Ishikawa (cell line): ENCODE measurements at regions not wholly inside any gene's neighbourhood (a gene's known extent, or its start where the extent isn't known, plus 50 kb on each side); places are given as distances from the start of the nearest gene placed in this dataset.

ENCODE experiments used
- CEBPB ChIP-seq: IDR thresholded peaks from 2 replicates; pipeline ENCODE4 v1.6.1; 2012
- CREB1 ChIP-seq: IDR thresholded peaks from 2 replicates; pipeline ENCODE4 v1.6.1; 2012; ENCODE audit warnings: low read depth
- EGR1 ChIP-seq: IDR thresholded peaks from 2 replicates; pipeline ENCODE4 v1.6.1; 2012
- EP300 ChIP-seq: IDR thresholded peaks from 2 replicates; pipeline ENCODE4 v1.6.1; 2012; ENCODE audit warnings: borderline replicate concordance
- FOXM1 ChIP-seq: IDR thresholded peaks from 2 replicates; pipeline ENCODE4 v1.6.1; 2012; ENCODE audit warnings: low read depth, borderline replicate concordance
- NFIC ChIP-seq: IDR thresholded peaks from 2 replicates; pipeline ENCODE4 v1.6.1; 2012
- RAD21 ChIP-seq: IDR thresholded peaks from 2 replicates; pipeline ENCODE4 v1.6.1; 2012; ENCODE audit warnings: low read depth
- REST ChIP-seq: IDR thresholded peaks from 2 replicates; pipeline ENCODE4 v1.6.1; 2012; ENCODE audit warnings: low read depth, mild to moderate bottlenecking
- TAF1 ChIP-seq: IDR thresholded peaks from 2 replicates; pipeline ENCODE4 v1.6.1; 2012; ENCODE audit warnings: low read depth, mild to moderate bottlenecking
- TCF12 ChIP-seq: IDR thresholded peaks from 2 replicates; pipeline ENCODE4 v1.6.1; 2012; ENCODE audit warnings: low read depth
- TEAD4 ChIP-seq: IDR thresholded peaks from 2 replicates; pipeline ENCODE4 v1.6.1; 2012
- USF1 ChIP-seq: IDR thresholded peaks from 2 replicates; pipeline ENCODE4 v1.6.1; 2012
- YY1 ChIP-seq: IDR thresholded peaks from 2 replicates; pipeline ENCODE4 v1.6.1; 2012; ENCODE audit warnings: low read depth
- ZBTB7A ChIP-seq: IDR thresholded peaks from 2 replicates; pipeline ENCODE4 v1.6.1; 2012; ENCODE audit warnings: low read depth
- TF ChIP-seq, protein P1 (sequence below): IDR thresholded peaks from 2 replicates; pipeline ENCODE4 v1.6.1; 2012

DNA sequence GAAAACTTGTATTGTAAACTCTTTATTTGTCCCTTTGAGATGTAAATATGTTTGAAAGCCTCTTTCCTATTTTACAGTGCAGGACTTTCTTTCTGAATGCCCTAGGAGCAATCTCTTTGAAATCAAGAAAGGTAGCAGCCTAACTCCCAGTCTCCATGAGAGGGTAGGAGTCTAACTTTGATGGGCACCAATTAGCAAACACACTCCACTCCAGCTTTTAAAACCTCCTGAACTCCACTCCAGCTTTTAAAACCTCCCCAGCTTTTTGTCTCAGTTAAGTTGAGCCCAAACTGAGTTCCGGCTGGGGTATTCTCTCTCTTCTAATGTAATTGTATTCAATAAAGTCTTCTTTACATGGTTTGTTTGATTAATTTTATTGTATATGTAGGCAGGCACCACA is 493.7 kb upstream of the CDH7 start:
- TF ChIP-seq TEAD4 = no peak
- TF ChIP-seq YY1 = no peak
- no peak for TF ChIP-seq EP300
- TF ChIP-seq RAD21 = no peak
- TF ChIP-seq TCF12 = no peak
- TF ChIP-seq USF1 = no peak
- TF ChIP-seq TAF1 = no peak
- TF ChIP-seq, protein P1, sequence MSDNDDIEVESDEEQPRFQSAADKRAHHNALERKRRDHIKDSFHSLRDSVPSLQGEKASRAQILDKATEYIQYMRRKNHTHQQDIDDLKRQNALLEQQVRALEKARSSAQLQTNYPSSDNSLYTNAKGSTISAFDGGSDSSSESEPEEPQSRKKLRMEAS = no peak
- TF ChIP-seq CEBPB = no peak
- no peak for TF ChIP-seq EGR1
- no peak for TF ChIP-seq ZBTB7A
- TF ChIP-seq NFIC = no peak
- TF ChIP-seq REST = no peak
- no peak for TF ChIP-seq CREB1
- no peak for TF ChIP-seq FOXM1

DNA sequence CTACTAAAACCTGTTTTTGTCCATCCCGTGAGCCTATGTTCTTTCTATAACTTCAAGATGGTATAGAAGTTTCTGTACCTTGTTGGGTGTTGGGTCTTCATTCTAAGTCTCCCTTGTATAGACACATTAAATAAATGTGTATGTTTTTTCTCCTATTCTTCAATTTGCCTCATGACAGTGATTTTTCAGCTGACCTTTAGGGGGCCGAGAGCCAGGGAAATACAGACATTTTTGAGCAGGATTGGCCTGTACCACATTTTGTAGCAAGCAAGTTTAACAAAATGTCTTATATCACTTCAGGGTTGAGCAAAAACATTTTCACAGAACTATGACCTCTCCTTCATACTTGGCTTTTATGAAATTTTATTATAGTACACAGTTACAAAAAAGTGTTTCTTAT is 495.4 kb upstream of the CDH7 start:
- TF ChIP-seq REST (no peak), RAD21 (no peak), ZBTB7A (no peak), CREB1 (no peak), EGR1 (no peak), TEAD4 (no peak), YY1 (no peak), CEBPB (no peak)

- TF ChIP-seq NFIC (no peak), EP300 (no peak), ZBTB7A (no peak), TEAD4 (no peak), RAD21 (no peak), EGR1 (no peak), REST (no peak), TAF1 (no peak)
- TF ChIP-seq, protein P1 = no peak
Measured at GRCh38 chr18:65239787-65240186, 511.0 kb upstream of the CDH7 start.

DNA sequence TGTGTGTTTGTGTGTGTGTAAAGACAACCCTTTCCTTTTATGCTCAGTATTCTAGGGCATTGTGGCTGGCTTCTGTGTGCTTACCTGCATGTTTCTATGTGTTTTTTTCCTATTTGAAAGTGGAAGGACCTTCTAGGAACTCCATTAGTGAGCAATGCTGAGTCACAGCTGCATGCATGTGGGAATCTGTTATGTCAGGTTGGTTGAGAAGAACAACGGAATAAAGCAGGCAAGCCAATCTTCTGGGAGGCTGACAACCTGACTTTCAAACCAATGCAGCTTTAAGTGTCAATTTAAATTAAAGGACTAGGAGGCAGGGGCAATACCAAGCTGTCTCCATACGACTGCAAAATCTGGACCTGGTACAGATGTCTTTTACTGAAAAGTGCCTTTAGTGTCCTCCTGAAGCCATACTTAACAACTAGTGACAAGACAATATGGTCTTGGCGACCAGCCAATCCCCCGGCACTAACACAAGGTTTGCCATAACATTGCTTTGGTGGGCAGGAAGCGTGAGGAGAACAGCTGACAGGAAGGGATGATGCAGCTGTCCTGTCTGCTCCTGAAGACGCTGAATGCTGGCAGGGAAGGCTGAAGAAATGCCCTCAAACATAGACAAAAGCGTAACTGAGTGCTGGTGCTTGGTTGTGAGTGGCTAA is 514.7 kb upstream of the CDH7 start:
- TF ChIP-seq EP300 = no peak
- no peak for TF ChIP-seq YY1
- TF ChIP-seq, protein P1 = no peak
- no peak for TF ChIP-seq CEBPB
- no peak for TF ChIP-seq REST
